Endothelial cell of umbilical vein (primary cell): ENCODE measurements at regions not wholly inside any gene's neighbourhood (a gene's known extent, or its start where the extent isn't known, plus 50 kb on each side); places are given as distances from the start of the nearest gene placed in this dataset.

ENCODE experiments used
- BruUV-seq: library from RNA; stranded (reverse); fragments of 400-500 nt; replicated peaks from 2 replicates; lab custom pipeline; 2021; lab: Mats Ljungman, UMichigan
- CTCF ChIA-PET: fragments of 300-600, 350-600 bp; sonication (Branson Sonifier 250); formaldehyde crosslinking; loops from one replicate; lab custom pipeline; 2021; ENCODE audit warnings: antibody characterized with exemption, inconsistent platforms; lab: Charles Lee
- POLR2A ChIA-PET: fragments of 300-600, 350-600 bp; sonication (Branson Sonifier 250); formaldehyde crosslinking; loops from one replicate; lab custom pipeline; 2021; ENCODE audit warnings: antibody characterized with exemption, inconsistent platforms; lab: Charles Lee
- DNase-seq: peaks from one replicate; pipeline ENCODE4 v3.0.0-alpha.2; 2011; ENCODE audit warnings: low read depth, low spot score
- FAIRE-seq: peaks from 2 replicates; lab custom pipeline; 2011; peaks lifted over from hg19 to GRCh38; lab: Jason Lieb, UNC
- H2AFZ ChIP-seq: 2 replicates; pipeline ENCODE4 v1.6.0; 2012; ENCODE audit warnings: low read depth, low read length, control low read depth, inconsistent platforms
- H3K27ac ChIP-seq: 2 replicates; pipeline ENCODE4 v1.5.1; 2011; ENCODE audit warnings: low read depth, mild to moderate bottlenecking, control low read depth, low read length, moderate library complexity; ENCODE audit not compliant: insufficient read depth
- H3K27me3 ChIP-seq, 2 experiments: 2 replicates each; pipeline versions ENCODE4 v1.6.0 to v1.6.1; 2011; ENCODE audit warnings: low read length in 2 of 2, mixed read lengths in 1 of 2; ENCODE audit not compliant: control insufficient read depth in 2 of 2, insufficient read depth in 2 of 2
- H3K36me3 ChIP-seq, 2 experiments: 2 replicates in 1 of 2; 3 replicates in 1 of 2; pipeline ENCODE4 v1.5.1; 2011; ENCODE audit warnings: low read length in 2 of 2, mild to moderate bottlenecking in 1 of 2, moderate library complexity in 1 of 2; ENCODE audit not compliant: control insufficient read depth in 2 of 2, insufficient read depth in 2 of 2; ENCODE audit errors: extremely low read depth in 1 of 2
- H3K4me1 ChIP-seq: 3 replicates; pipeline ENCODE4 v1.5.1; 2011; ENCODE audit warnings: mild to moderate bottlenecking, low read length; ENCODE audit not compliant: control insufficient read depth, insufficient read depth; ENCODE audit errors: extremely low read depth
- H3K4me2 ChIP-seq: 2 replicates; pipeline ENCODE4 v1.6.1; 2011; ENCODE audit warnings: low read length, control low read depth, mixed read lengths; ENCODE audit not compliant: insufficient read depth
- H3K4me3 ChIP-seq, 3 experiments: fragments of 200-600 bp in 1 of 3; sonication (generic), shearing (Covaris generic) in 1 of 3; replicated peaks in 1 of 3; 2 replicates each; pipeline ENCODE4 v1.5.1; 2011 to 2016; ENCODE audit warnings: control low read depth in 3 of 3, low read length in 3 of 3, mild to moderate bottlenecking in 2 of 3, inconsistent platforms in 1 of 3, low read depth in 1 of 3, moderate library complexity in 1 of 3; ENCODE audit not compliant: insufficient read depth in 1 of 3
- H3K79me2 ChIP-seq: 2 replicates; pipeline ENCODE4 v1.6.0; 2012; ENCODE audit warnings: low read length, inconsistent platforms; ENCODE audit not compliant: control insufficient read depth, insufficient read depth
- H3K9ac ChIP-seq: replicated peaks from 2 replicates; pipeline ENCODE3; 2011; ENCODE audit warnings: low read length, control low read depth; ENCODE audit not compliant: insufficient read depth; ENCODE audit errors: extremely low read depth
- H3K9me1 ChIP-seq: replicated peaks from 3 replicates; pipeline ENCODE4 v1.6.0; 2011; ENCODE audit warnings: mild to moderate bottlenecking, low read length; ENCODE audit not compliant: control insufficient read depth, insufficient read depth; ENCODE audit errors: extremely low read depth
- H3K9me3 ChIP-seq: replicated peaks from 2 replicates; pipeline ENCODE4 v1.5.1; 2012; ENCODE audit warnings: low read length, inconsistent platforms; ENCODE audit not compliant: control insufficient read depth, insufficient read depth
- H4K20me1 ChIP-seq: replicated peaks from 2 replicates; pipeline ENCODE3; 2011; ENCODE audit warnings: mild to moderate bottlenecking, low read length; ENCODE audit not compliant: control insufficient read depth, insufficient read depth; ENCODE audit errors: extremely low read depth
- EZH2 ChIP-seq: IDR thresholded peaks from 2 replicates; pipeline ENCODE4 v1.6.1; 2012; ENCODE audit warnings: borderline replicate concordance, low read depth, mild to moderate bottlenecking, moderate library complexity, low read length, inconsistent platforms; ENCODE audit not compliant: severe bottlenecking
- FOS ChIP-seq: IDR thresholded peaks from 2 replicates; pipeline ENCODE4 v1.6.1; 2011; ENCODE audit warnings: mild to moderate bottlenecking, low read length, moderate library complexity, borderline replicate concordance; ENCODE audit not compliant: insufficient read depth
- GATA2 ChIP-seq: IDR thresholded peaks from 2 replicates; pipeline ENCODE4 v1.7.0; 2011; ENCODE audit warnings: low read depth, mild to moderate bottlenecking, moderate library complexity, mixed read lengths, low read length; ENCODE audit not compliant: insufficient read length, insufficient read depth
- JUN ChIP-seq: IDR thresholded peaks from 2 replicates; pipeline ENCODE4 v1.6.1; 2011; ENCODE audit warnings: borderline replicate concordance, low read depth; ENCODE audit not compliant: insufficient read length, insufficient read depth
- MAX ChIP-seq: IDR thresholded peaks from 2 replicates; pipeline ENCODE4 v1.6.1; 2011; ENCODE audit not compliant: insufficient read depth, insufficient read length
- MYC ChIP-seq: IDR thresholded peaks from one replicate; pipeline ENCODE4 v1.6.1; 2011; ENCODE audit warnings: mild to moderate bottlenecking, low read depth, low read length
- POLR2A ChIP-seq: IDR thresholded peaks from 2 replicates; pipeline ENCODE4 v1.6.1; 2012; ENCODE audit warnings: low read depth, mild to moderate bottlenecking, control low read depth, low read length
- POLR2AphosphoS5 ChIP-seq: IDR thresholded peaks from 2 replicates; pipeline ENCODE4 v1.6.1; 2012; ENCODE audit warnings: low read depth, mild to moderate bottlenecking, control low read depth, low read length, moderate library complexity; ENCODE audit not compliant: insufficient read depth
- dilution Hi-C: fragments of 300-500 bp; cut with MboI; formaldehyde crosslinking; loops from one replicate; pipeline ENCODE4 v1.15.0; 2019; ENCODE audit warnings: low sequenced_read_pairs; ENCODE audit not compliant: extremely low pct_ligation_motif_present
- intact Hi-C: fragments of 100-400 bp; cut with micrococcal nuclease; formaldehyde crosslinking; loops from one replicate; pipeline ENCODE4 v1.10.0; 2022
- TF ChIP-seq, protein P1 (sequence below), 2 donors: IDR thresholded peaks; 1 replicate in 1 of 2; 2 replicates in 1 of 2; pipeline ENCODE4 v1.5.1; 2011; ENCODE audit warnings: low read length in 2 of 2, mild to moderate bottlenecking in 2 of 2, moderate library complexity in 2 of 2, control low read depth in 1 of 2, inconsistent platforms in 1 of 2, low read depth in 1 of 2; ENCODE audit not compliant: insufficient read depth in 1 of 2; ENCODE audit errors: extremely low read depth in 1 of 2

- Histone ChIP-seq H4K20me1 (no peaks in the 10 kb centered on the region), H3K79me2 (no peaks in the 10 kb centered on the region), H3K9me3 (no peaks in the 10 kb centered on the region), H3K4me2 (no peak overlapping the region), H3K27me3 (peaks cover 7 to 38% of the 10 kb centered on the region in 2 experiments), H2AFZ (no peak overlapping the region), H3K36me3 (no peaks in the 10 kb centered on the region), H3K4me1 (no peaks in the 10 kb centered on the region), H3K27ac (no peak overlapping the region), H3K9me1 (no peaks in the 10 kb centered on the region), H3K9ac (no peak overlapping the region), H3K4me3 (no peak overlapping the region)
- dilution Hi-C loops (no loop called here), intact Hi-C loops (no loop called here)
- no TSS peak for BruUV-seq
- FAIRE-seq (no peak), DNase-seq (no peak)
- ChIA-PET CTCF (no interaction called here), POLR2A (no interaction called here)
- TF ChIP-seq MAX (no peak), MYC (no peak)
Observed at GRCh38 chr20:56927127-56927526, 298.0 kb downstream of the TFAP2C start.

DNA sequence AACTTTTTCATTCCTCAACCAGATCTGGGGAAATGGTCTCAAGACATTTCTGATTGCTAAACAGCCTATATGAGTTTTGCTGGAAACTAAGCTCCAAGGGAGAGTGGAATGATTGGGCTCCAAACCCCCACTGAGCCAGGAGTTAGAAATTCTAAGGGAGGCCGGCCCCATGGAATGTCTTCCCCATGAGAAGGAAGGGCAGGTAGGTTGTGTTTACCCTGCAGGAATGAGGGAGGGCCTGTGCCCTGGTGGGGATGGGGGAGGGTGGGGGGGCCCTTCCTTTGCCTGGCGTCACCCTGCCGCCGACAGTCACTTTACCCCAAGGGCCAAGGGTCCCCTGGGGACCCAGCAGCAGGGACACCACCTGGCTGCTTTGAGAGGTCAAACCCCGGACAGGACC, 298.9 kb downstream of the TFAP2C start:
- TF ChIP-seq EZH2 = no peak
- no peak for TF ChIP-seq JUN
- TF ChIP-seq POLR2AphosphoS5 = no peak
- TF ChIP-seq, protein P1, sequence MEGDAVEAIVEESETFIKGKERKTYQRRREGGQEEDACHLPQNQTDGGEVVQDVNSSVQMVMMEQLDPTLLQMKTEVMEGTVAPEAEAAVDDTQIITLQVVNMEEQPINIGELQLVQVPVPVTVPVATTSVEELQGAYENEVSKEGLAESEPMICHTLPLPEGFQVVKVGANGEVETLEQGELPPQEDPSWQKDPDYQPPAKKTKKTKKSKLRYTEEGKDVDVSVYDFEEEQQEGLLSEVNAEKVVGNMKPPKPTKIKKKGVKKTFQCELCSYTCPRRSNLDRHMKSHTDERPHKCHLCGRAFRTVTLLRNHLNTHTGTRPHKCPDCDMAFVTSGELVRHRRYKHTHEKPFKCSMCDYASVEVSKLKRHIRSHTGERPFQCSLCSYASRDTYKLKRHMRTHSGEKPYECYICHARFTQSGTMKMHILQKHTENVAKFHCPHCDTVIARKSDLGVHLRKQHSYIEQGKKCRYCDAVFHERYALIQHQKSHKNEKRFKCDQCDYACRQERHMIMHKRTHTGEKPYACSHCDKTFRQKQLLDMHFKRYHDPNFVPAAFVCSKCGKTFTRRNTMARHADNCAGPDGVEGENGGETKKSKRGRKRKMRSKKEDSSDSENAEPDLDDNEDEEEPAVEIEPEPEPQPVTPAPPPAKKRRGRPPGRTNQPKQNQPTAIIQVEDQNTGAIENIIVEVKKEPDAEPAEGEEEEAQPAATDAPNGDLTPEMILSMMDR (IDR thresholded peaks at IDR 0.05; ENCODE audit: extremely low read depth in 1 of 2, insufficient read depth in 1 of 2, low read depth in 1 of 2, low read length in 2 of 2) = no peak
- no peak for TF ChIP-seq GATA2
- no peak for TF ChIP-seq FOS
- TF ChIP-seq POLR2A = no peak
- TF ChIP-seq MYC = no peak
- TF ChIP-seq MAX = no peak
- Histone ChIP-seq H3K36me3 (no peaks in the 10 kb centered on the region), H4K20me1 (no peaks in the 10 kb centered on the region), H3K9ac (no peak overlapping the region), H3K27me3 (peaks cover 7 to 38% of the 10 kb centered on the region in 2 experiments), H3K4me2 (no peak overlapping the region), H3K4me1 (no peaks in the 10 kb centered on the region), H3K79me2 (no peaks in the 10 kb centered on the region), H3K9me1 (no peaks in the 10 kb centered on the region), H3K4me3 (no peak overlapping the region), H3K9me3 (no peaks in the 10 kb centered on the region), H3K27ac (no peak overlapping the region), H2AFZ (no peak overlapping the region)
- intact Hi-C loops = no loop called here
- BruUV-seq = no TSS peak
- no peak for FAIRE-seq
- DNase-seq = no peak
- dilution Hi-C loops = no loop called here
- ChIA-PET CTCF (no interaction called here), POLR2A (no interaction called here)
